ENCODE measurements at regions not wholly inside any gene's neighbourhood (a gene's known extent, or its start where the extent isn't known, plus 50 kb on each side); places are given as distances from the start of the nearest gene placed in this dataset.

DNA sequence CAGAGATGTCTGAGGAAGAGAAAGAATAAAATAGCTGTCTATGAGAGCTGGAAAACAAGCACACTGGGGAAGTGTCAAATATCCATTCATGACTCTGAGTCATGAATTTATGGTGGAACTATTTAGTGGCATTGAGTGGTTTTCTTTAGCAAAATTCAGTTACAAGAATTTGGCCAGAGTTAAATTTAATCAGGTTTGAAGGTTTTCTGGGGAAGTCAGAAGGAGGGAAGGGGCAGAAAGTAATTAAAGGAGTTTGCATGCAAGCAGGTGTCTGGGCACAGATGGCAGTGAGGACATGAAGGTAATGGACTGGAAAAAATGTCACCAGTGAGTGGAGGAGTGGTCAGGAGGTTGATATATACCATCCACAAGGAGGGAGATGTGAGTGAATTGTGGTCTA, 121.9 kb upstream of the IVNS1ABP start:
- H3K4me3 Mint-ChIP-seq (ENCODE audit: unreplicated experiment): no peak overlapping the region
- no peaks in the 10 kb centered on the region for H3K9me3 Mint-ChIP-seq (ENCODE audit: unreplicated experiment)
- H3K36me3 Mint-ChIP-seq (ENCODE audit: unreplicated experiment): no peaks in the 10 kb centered on the region
- peaks cover 26% of the 10 kb centered on the region for H3K4me1 Mint-ChIP-seq (ENCODE audit: unreplicated experiment)
- no peaks in the 10 kb centered on the region for H3K27me3 Mint-ChIP-seq (ENCODE audit: unreplicated experiment)
- TF ChIP-seq, protein P1, sequence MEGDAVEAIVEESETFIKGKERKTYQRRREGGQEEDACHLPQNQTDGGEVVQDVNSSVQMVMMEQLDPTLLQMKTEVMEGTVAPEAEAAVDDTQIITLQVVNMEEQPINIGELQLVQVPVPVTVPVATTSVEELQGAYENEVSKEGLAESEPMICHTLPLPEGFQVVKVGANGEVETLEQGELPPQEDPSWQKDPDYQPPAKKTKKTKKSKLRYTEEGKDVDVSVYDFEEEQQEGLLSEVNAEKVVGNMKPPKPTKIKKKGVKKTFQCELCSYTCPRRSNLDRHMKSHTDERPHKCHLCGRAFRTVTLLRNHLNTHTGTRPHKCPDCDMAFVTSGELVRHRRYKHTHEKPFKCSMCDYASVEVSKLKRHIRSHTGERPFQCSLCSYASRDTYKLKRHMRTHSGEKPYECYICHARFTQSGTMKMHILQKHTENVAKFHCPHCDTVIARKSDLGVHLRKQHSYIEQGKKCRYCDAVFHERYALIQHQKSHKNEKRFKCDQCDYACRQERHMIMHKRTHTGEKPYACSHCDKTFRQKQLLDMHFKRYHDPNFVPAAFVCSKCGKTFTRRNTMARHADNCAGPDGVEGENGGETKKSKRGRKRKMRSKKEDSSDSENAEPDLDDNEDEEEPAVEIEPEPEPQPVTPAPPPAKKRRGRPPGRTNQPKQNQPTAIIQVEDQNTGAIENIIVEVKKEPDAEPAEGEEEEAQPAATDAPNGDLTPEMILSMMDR (IDR thresholded peaks at IDR 0.05): no peak
- H3K27ac Mint-ChIP-seq (ENCODE audit: unreplicated experiment): no peak overlapping the region
- no peak for DNase-seq (ENCODE audit: extremely low spot score, unreplicated experiment)

DNA sequence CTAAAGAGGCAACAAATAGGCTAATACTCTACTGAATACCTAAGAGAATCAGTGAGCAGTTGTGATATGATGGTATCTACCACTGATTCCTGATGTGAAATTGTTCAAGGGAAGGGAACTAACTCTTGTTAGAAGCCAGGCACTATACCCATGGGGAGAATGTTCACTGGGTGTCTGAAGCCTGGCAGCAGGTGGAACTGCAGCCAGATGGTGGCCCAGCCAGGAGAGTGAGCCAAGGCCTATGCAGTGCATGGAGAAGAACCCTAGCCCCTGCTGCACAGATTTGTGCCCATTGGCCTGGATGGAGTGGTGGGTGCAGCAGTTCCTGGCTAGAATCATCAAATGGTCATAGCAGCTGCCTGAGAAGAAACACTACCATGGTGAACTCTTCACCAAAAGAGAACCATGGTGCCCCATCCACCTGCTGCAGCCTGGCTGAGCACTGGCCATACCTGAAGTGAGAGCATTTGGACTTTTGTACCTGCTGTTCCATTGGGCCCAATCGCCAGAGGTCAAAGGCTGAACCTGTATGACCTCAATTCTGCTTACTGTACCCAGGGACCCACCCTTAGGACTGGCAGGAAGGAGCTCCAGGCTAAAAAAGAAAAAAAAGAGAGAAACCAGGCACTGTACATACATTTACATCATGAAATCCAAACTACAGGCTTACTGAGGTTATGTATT, 118.8 kb upstream of the IVNS1ABP start:
- H3K27ac Mint-ChIP-seq (ENCODE audit: unreplicated experiment): no peak overlapping the region
- H3K36me3 Mint-ChIP-seq (ENCODE audit: unreplicated experiment): peaks cover 2% of the 10 kb centered on the region
- TF ChIP-seq, protein P1 (IDR thresholded peaks at IDR 0.05): no peak
- H3K27me3 Mint-ChIP-seq (ENCODE audit: unreplicated experiment): no peaks in the 10 kb centered on the region
- DNase-seq (ENCODE audit: extremely low spot score, unreplicated experiment): no peak
- H3K9me3 Mint-ChIP-seq (ENCODE audit: unreplicated experiment): peaks cover 5% of the 10 kb centered on the region
- peaks cover 3% of the 10 kb centered on the region for H3K4me1 Mint-ChIP-seq (ENCODE audit: unreplicated experiment)
- no peak overlapping the region for H3K4me3 Mint-ChIP-seq (ENCODE audit: unreplicated experiment)

DNA sequence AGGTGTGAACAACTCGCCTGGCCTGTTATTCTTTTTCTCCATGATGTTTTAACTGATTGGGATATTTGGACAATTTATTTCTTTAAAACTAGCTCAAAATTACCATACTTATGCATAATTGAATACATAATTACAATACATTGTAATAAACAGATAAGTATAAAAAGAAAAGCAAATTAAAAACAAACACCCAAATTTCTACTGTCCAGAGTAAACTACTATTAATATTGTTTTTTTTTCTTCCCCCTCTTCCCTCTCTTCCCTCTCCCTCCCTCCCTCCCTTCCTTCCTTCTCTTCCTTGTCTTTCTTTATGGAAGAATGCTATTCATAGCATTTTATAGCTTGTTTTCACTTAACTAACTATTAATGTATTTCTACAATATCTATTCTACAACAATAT, 117.7 kb upstream of the IVNS1ABP start:
- Mint-ChIP-seq H3K4me3 (ENCODE audit: unreplicated experiment) (no peak overlapping the region), H3K36me3 (ENCODE audit: unreplicated experiment) (peaks cover 2% of the 10 kb centered on the region), H3K27me3 (ENCODE audit: unreplicated experiment) (no peaks in the 10 kb centered on the region), H3K4me1 (ENCODE audit: unreplicated experiment) (no peaks in the 10 kb centered on the region), H3K9me3 (ENCODE audit: unreplicated experiment) (peaks cover 5% of the 10 kb centered on the region), H3K27ac (ENCODE audit: unreplicated experiment) (no peak overlapping the region)
- DNase-seq (ENCODE audit: extremely low spot score, unreplicated experiment): no peak
- TF ChIP-seq, protein P1 (IDR thresholded peaks at IDR 0.05): no peak

DNA sequence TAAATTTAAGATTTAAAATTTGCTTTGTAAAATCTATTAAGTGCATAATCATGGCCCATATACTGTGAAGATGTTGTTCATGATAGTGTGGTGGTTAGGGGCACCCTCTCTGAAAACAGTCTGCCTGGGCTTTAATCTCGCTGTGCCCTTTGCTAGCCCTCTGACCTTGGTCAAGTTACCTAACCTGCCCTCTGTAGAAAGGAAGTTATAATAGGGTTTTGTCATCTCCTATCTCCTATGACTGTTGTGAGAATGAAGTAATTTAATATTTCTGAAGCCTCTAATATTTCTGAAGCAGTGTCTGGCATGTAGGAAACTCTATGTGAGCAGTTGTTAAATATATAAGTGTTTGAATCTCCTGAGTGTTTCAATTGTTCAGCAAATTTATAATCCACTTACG, 116.6 kb upstream of the IVNS1ABP start:
- no peaks in the 10 kb centered on the region for H3K4me1 Mint-ChIP-seq (ENCODE audit: unreplicated experiment)
- no peak for DNase-seq (ENCODE audit: extremely low spot score, unreplicated experiment)
- TF ChIP-seq, protein P1 (IDR thresholded peaks at IDR 0.05): no peak
- H3K4me3 Mint-ChIP-seq (ENCODE audit: unreplicated experiment): no peak overlapping the region
- no peak overlapping the region for H3K27ac Mint-ChIP-seq (ENCODE audit: unreplicated experiment)
- no peaks in the 10 kb centered on the region for H3K27me3 Mint-ChIP-seq (ENCODE audit: unreplicated experiment)
- H3K36me3 Mint-ChIP-seq (ENCODE audit: unreplicated experiment): peaks cover 2% of the 10 kb centered on the region
- H3K9me3 Mint-ChIP-seq (ENCODE audit: unreplicated experiment): peaks cover 5% of the 10 kb centered on the region

DNA sequence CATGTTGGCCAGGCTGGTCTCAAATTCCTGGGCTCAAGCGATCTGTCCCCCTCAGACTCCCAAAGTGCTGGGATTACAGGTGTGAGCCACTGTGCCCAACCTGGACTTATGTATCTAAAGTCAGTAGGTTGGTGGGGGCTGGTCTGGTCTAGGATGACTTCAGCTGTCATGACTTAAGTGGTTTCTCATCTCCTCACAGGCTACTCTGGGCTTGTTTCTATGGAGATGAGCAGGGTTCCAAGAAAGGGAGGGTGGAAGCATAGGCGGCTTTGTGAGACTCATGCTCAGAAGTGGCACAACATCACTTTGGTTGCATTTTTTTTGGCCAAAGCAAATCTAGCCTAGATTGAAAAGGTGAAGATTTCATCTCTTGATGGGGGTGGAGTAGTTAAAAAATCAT, 115.9 kb upstream of the IVNS1ABP start:
- peaks cover 2% of the 10 kb centered on the region for H3K36me3 Mint-ChIP-seq (ENCODE audit: unreplicated experiment)

More for the DNA sequence above, 115.9 kb upstream of the IVNS1ABP start:
- TF ChIP-seq, protein P1 (IDR thresholded peaks at IDR 0.05): no peak
- H3K4me1 Mint-ChIP-seq (ENCODE audit: unreplicated experiment): peaks cover 4% of the 10 kb centered on the region
- DNase-seq (ENCODE audit: extremely low spot score, unreplicated experiment): no peak
- H3K27ac Mint-ChIP-seq (ENCODE audit: unreplicated experiment): no peak overlapping the region
- H3K27me3 Mint-ChIP-seq (ENCODE audit: unreplicated experiment): no peaks in the 10 kb centered on the region
- peaks cover 5% of the 10 kb centered on the region for H3K9me3 Mint-ChIP-seq (ENCODE audit: unreplicated experiment)
- no peak overlapping the region for H3K4me3 Mint-ChIP-seq (ENCODE audit: unreplicated experiment)

All from osteocyte (in vitro differentiated cells).